Neural cell (in vitro differentiated cells): ENCODE measurements at regions not wholly inside any gene's neighbourhood (a gene's known extent, or its start where the extent isn't known, plus 50 kb on each side); places are given as distances from the start of the nearest gene placed in this dataset.

Source experiments
- CTCF ChIP-seq: fragments of 450-650 bp; IDR thresholded peaks from 2 replicates; pipeline ENCODE4 v1.5.1; 2014; ENCODE audit warnings: antibody characterized with exemption, mild to moderate bottlenecking, moderate library complexity; ENCODE audit not compliant: poor library complexity, severe bottlenecking
- EP300 ChIP-seq: fragments of 450-650 bp; conservative IDR thresholded peaks from 2 replicates; pipeline ENCODE4 v1.6.1; 2014; ENCODE audit warnings: antibody characterized with exemption, mild to moderate bottlenecking, moderate library complexity; ENCODE audit not compliant: poor library complexity, severe bottlenecking
- EZH2 ChIP-seq: fragments of 200-600, 300-800 bp; shearing (Covaris generic), sonication (generic); IDR thresholded peaks from 2 replicates; pipeline ENCODE4 v1.6.1; 2014; ENCODE audit warnings: antibody characterized with exemption, low read length, borderline replicate concordance, mild to moderate bottlenecking; ENCODE audit not compliant: insufficient read depth, poor library complexity, severe bottlenecking
- MXI1 ChIP-seq: fragments of 450-650 bp; conservative IDR thresholded peaks from 2 replicates; pipeline ENCODE4 v1.6.1; 2014; ENCODE audit warnings: antibody characterized with exemption, mild to moderate bottlenecking; ENCODE audit not compliant: poor library complexity, severe bottlenecking
- POLR2AphosphoS5 ChIP-seq: IDR thresholded peaks from 2 replicates; pipeline ENCODE4 v1.6.1; 2012
- RAD21 ChIP-seq: fragments of 450-650 bp; conservative IDR thresholded peaks from 2 replicates; pipeline ENCODE4 v1.6.1; 2014; ENCODE audit warnings: antibody characterized with exemption, mild to moderate bottlenecking, moderate library complexity
- REST ChIP-seq: IDR thresholded peaks from 2 replicates; pipeline ENCODE4 v1.6.1; 2012; ENCODE audit warnings: borderline replicate concordance
- SMC3 ChIP-seq: fragments of 450-650 bp; conservative IDR thresholded peaks from 2 replicates; pipeline ENCODE4 v1.6.1; 2014; ENCODE audit warnings: antibody characterized with exemption, mild to moderate bottlenecking, moderate library complexity; ENCODE audit not compliant: poor library complexity
- TAF1 ChIP-seq: IDR thresholded peaks from 2 replicates; pipeline ENCODE4 v1.6.1; 2012; ENCODE audit warnings: low read depth

- no peak for TF ChIP-seq CTCF
- no peak for TF ChIP-seq EZH2
- TF ChIP-seq POLR2AphosphoS5 = no peak
- TF ChIP-seq TAF1 = no peak
- no peak for TF ChIP-seq SMC3
- no peak for TF ChIP-seq MXI1
- TF ChIP-seq REST = no peak
- no peak for TF ChIP-seq EP300
- no peak for TF ChIP-seq RAD21
These were observed 1460.6 kb upstream of the PCDH7 start for GRCh38 chr4:29259556-29259955.
